ENCODE measurements at regions not wholly inside any gene's neighbourhood (a gene's known extent, or its start where the extent isn't known, plus 50 kb on each side); places are given as distances from the start of the nearest gene placed in this dataset.

- TF ChIP-seq, protein P1, sequence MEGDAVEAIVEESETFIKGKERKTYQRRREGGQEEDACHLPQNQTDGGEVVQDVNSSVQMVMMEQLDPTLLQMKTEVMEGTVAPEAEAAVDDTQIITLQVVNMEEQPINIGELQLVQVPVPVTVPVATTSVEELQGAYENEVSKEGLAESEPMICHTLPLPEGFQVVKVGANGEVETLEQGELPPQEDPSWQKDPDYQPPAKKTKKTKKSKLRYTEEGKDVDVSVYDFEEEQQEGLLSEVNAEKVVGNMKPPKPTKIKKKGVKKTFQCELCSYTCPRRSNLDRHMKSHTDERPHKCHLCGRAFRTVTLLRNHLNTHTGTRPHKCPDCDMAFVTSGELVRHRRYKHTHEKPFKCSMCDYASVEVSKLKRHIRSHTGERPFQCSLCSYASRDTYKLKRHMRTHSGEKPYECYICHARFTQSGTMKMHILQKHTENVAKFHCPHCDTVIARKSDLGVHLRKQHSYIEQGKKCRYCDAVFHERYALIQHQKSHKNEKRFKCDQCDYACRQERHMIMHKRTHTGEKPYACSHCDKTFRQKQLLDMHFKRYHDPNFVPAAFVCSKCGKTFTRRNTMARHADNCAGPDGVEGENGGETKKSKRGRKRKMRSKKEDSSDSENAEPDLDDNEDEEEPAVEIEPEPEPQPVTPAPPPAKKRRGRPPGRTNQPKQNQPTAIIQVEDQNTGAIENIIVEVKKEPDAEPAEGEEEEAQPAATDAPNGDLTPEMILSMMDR (conservative IDR thresholded peaks at IDR 0.05 in 1 of 2, IDR thresholded peaks at IDR 0.05 in 1 of 2; ENCODE audit: low read depth in 1 of 2, low read length in 2 of 2), result no peak
- no peak for TF ChIP-seq EZH2 (IDR thresholded peaks at IDR 0.05; ENCODE audit: low read length, missing control alignments)
Observed at GRCh38 chr16:26593700-26594099, 473.0 kb upstream of the C16orf82 start.

Measured in fibroblast of lung (primary cell).